ENCODE measurements at regions not wholly inside any gene's neighbourhood (a gene's known extent, or its start where the extent isn't known, plus 50 kb on each side); places are given as distances from the start of the nearest gene placed in this dataset.

- TF ChIP-seq CTCF (conservative IDR thresholded peaks at IDR 0.05; ENCODE audit: low read length) = no peak
Observed at GRCh38 chr13:99035715-99036114, 57.9 kb upstream of the DOCK9 start.

GRCh38 chr13:99037756-99038155 lies 59.9 kb upstream of the DOCK9 start:
- DNase-seq (ENCODE audit: low read depth) = no peak
- no peak for TF ChIP-seq CTCF (conservative IDR thresholded peaks at IDR 0.05; ENCODE audit: low read length)

More at GRCh38 chr13:99035715-99036114, 57.9 kb upstream of the DOCK9 start:
- DNase-seq (ENCODE audit: low read depth) = no peak
- H3K4me3 ChIP-seq (ENCODE audit: low read length) = no peak overlapping the region

DNA sequence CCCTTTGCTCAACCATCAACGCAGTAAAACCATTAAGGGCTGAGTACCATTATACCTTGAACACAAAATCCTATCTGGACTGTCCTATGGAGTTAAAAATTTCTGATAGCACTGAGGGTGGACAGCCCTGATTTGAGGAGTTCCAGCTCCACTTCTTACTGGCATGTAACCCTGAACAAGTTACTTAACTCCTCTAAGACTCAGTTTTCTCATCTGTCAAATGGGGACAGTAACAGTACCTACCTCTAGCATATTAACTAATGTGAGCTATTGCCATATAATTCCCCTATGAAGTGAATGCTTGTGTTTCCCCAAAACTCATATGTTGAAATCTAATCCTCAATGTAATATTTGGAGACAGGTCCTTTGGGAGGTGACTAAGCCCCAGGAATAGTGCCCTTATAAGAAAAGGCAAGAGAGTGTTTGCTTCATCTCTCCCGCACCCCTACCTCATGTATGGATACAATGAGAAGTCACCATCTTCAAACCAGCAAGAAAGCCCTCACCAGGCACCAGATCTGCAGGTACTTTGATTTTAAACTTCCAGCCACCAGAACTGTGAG lies 61.9 kb upstream of the DOCK9 start:
- no peak overlapping the region for H3K4me3 ChIP-seq (ENCODE audit: low read length)
- DNase-seq (ENCODE audit: low read depth) = no peak
- no peak for TF ChIP-seq CTCF (conservative IDR thresholded peaks at IDR 0.05; ENCODE audit: low read length)

More at GRCh38 chr13:99037756-99038155, 59.9 kb upstream of the DOCK9 start:
- H3K4me3 ChIP-seq (ENCODE audit: low read length) = no peak overlapping the region

DNA sequence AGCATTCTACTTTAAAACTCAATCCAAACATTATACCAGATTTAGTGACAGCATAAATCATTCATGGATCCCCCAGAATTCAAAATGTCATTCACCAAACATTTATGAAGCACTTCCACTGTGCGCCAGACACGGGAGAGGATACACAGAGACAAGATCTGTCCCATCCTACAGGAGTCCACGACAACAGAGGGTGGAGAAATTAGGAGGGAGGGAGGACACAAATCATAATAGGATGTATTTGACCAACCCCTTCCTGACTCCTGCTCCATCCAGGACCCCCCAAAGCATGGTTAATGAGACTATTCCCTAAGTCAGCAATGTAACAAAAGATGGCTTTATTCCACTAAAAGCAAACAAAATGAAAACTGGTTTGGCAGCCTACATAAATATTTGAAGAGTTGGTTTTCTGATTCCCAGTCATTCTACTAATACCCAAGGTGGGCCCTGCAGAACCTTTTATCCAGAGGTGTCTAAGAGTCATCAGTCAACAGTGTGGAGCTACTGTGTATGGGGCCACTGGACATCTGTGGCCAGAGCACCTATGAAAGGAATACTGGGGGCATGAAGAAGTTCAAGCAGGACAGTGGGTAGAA lies 62.8 kb upstream of the DOCK9 start:
- no peak overlapping the region for H3K4me3 ChIP-seq (ENCODE audit: low read length)
- DNase-seq (ENCODE audit: low read depth) = no peak
- TF ChIP-seq CTCF (conservative IDR thresholded peaks at IDR 0.05; ENCODE audit: low read length) = no peak

GRCh38 chr13:99041337-99041736 lies 63.5 kb upstream of the DOCK9 start:
- no peak for DNase-seq (ENCODE audit: low read depth)
- no peak overlapping the region for H3K4me3 ChIP-seq (ENCODE audit: low read length)
- no peak for TF ChIP-seq CTCF (conservative IDR thresholded peaks at IDR 0.05; ENCODE audit: low read length)

GRCh38 chr13:99041788-99042187 lies 63.9 kb upstream of the DOCK9 start:
- no peak for TF ChIP-seq CTCF (conservative IDR thresholded peaks at IDR 0.05; ENCODE audit: low read length)
- no peak for DNase-seq (ENCODE audit: low read depth)
- H3K4me3 ChIP-seq (ENCODE audit: low read length) = no peak overlapping the region

- no peak for TF ChIP-seq CTCF (conservative IDR thresholded peaks at IDR 0.05; ENCODE audit: low read length)
- no peak for DNase-seq (ENCODE audit: low read depth)
- no peak overlapping the region for H3K4me3 ChIP-seq (ENCODE audit: low read length)
Observed at GRCh38 chr13:99042521-99043250, 64.8 kb upstream of the DOCK9 start.

Data from AG10803 (cell line).